ENCODE measurements at regions not wholly inside any gene's neighbourhood (a gene's known extent, or its start where the extent isn't known, plus 50 kb on each side); places are given as distances from the start of the nearest gene placed in this dataset.

DNA sequence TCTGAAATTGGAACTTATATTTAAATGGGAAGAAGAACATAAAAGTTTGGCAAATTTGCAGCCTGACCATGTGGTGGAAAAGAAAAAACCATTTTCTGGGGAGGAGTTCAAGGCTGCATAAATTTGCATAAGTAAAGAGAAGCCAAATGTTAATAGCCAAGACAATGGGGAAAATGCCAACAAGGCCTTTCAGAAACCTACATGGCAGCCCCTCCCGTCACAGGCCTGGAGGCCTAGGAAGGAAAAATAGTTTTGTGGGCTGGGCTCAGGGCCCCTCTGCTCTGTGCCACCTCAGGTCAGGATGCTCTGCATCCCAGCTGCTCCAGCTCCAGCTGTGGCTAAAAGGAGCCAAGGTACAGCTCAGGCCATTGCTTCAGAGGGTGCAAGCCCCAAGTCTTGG lies 67.6 kb upstream of the CCDC60 start:
- Histone ChIP-seq H3K9ac (ENCODE audit: low read depth in 1 of 3, low read length in 3 of 3) (no peak overlapping the region), H3K27me3 (ENCODE audit: control insufficient read depth in 3 of 3, insufficient read depth in 3 of 3, low read length in 3 of 3) (no peaks in the 10 kb centered on the region), H3K4me3 (ENCODE audit: low read length in 3 of 3) (no peak overlapping the region), H3K27ac (ENCODE audit: low read depth, low read length) (no peak overlapping the region), H3K4me1 (ENCODE audit: control insufficient read depth in 3 of 3, insufficient read depth in 3 of 3, low read length in 3 of 3) (no peaks in the 10 kb centered on the region), H3K36me3 (ENCODE audit: control insufficient read depth in 3 of 3, insufficient read depth in 3 of 3, low read length in 3 of 3) (no peaks in the 10 kb centered on the region), H3K9me3 (ENCODE audit: control insufficient read depth in 3 of 3, low read length in 3 of 3) (peaks cover 0 to 4% (median 0%) of the 10 kb centered on the region in 3 donors)

DNA sequence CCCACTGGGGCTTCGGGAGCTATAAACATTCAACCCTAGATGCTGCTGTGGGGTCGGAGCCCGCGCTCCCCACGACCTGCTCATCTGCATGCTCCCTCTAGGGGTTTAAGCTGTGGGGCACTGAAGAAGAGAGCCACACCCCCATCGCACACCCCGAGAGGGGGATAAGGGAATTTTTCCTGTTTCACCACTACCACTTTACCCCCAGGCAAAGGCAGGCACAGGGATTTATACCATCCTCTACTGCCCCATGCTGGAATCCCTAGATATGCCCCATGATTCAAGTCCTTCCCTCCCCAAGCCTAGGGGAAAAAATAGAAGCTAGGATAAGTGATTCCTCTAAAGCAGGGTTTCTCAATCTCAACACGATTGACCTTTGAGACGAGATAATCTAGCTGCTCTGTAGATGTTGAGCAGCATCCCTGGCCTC lies 59.9 kb upstream of the CCDC60 start:
- Histone ChIP-seq H3K9ac (ENCODE audit: low read depth in 1 of 3, low read length in 3 of 3) (no peak overlapping the region), H3K27me3 (ENCODE audit: control insufficient read depth in 3 of 3, insufficient read depth in 3 of 3, low read length in 3 of 3) (no peaks in the 10 kb centered on the region), H3K4me1 (ENCODE audit: control insufficient read depth in 3 of 3, insufficient read depth in 3 of 3, low read length in 3 of 3) (peaks cover 0 to 6% (median 0%) of the 10 kb centered on the region in 3 donors)

DNA sequence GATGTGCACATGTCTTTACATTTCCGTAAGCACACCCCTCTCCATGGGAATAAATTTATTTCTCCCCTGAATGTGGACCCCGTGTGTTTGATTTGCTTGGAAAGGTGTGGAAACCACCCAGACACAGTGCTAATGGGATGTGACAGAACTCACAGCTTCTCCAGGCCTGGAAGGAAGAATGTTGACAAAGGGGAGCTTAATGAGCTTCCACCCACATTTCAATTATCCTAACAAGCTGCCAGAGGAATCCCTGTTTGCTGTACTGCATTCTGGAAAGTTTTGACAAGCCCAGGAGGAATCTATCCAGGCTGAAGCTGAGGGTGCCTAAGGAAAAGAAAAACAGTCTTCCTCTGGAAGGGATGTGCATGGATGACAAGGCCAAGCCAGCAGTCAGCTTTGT lies 51.2 kb upstream of the CCDC60 start:
- Histone ChIP-seq H3K4me3 (ENCODE audit: low read length in 3 of 3) (no peak overlapping the region), H3K27ac (ENCODE audit: low read depth, low read length) (no peak overlapping the region), H3K4me1 (ENCODE audit: control insufficient read depth in 3 of 3, insufficient read depth in 3 of 3, low read length in 3 of 3) (no peaks in the 10 kb centered on the region), H3K9me3 (ENCODE audit: control insufficient read depth in 3 of 3, low read length in 3 of 3) (peaks cover 0 to 3% (median 0%) of the 10 kb centered on the region in 3 donors), H3K36me3 (ENCODE audit: control insufficient read depth in 3 of 3, insufficient read depth in 3 of 3, low read length in 3 of 3) (no peaks in the 10 kb centered on the region), H3K9ac (ENCODE audit: low read depth in 1 of 3, low read length in 3 of 3) (no peak overlapping the region), H3K27me3 (ENCODE audit: control insufficient read depth in 3 of 3, insufficient read depth in 3 of 3, low read length in 3 of 3) (peaks cover 0 to 4% (median 0%) of the 10 kb centered on the region in 3 donors)

More for the DNA sequence above, 59.9 kb upstream of the CCDC60 start:
- no peak overlapping the region for H3K4me3 ChIP-seq (ENCODE audit: low read length in 3 of 3)
- no peaks in the 10 kb centered on the region for H3K36me3 ChIP-seq (ENCODE audit: control insufficient read depth in 3 of 3, insufficient read depth in 3 of 3, low read length in 3 of 3)
- no peaks in the 10 kb centered on the region for H3K9me3 ChIP-seq (ENCODE audit: control insufficient read depth in 3 of 3, low read length in 3 of 3)
- no peak overlapping the region for H3K27ac ChIP-seq (ENCODE audit: low read depth, low read length)
